ENCODE measurements at regions not wholly inside any gene's neighbourhood (a gene's known extent, or its start where the extent isn't known, plus 50 kb on each side); places are given as distances from the start of the nearest gene placed in this dataset.

- TF ChIP-seq EZH2 (IDR thresholded peaks at IDR 0.05; ENCODE audit: low read depth), result no peak
- TF ChIP-seq CTCF (conservative IDR thresholded peaks at IDR 0.05), result no peak
- peak overlapping the region; percentile 37 for H3K4me2 ChIP-seq
- H3F3A ChIP-seq (ENCODE audit: insufficient read depth, low read depth), result peaks cover 24% of the 10 kb centered on the region; the same call in 1 of the 2 replicates
- no peaks in the 10 kb centered on the region for H4K20me1 ChIP-seq (ENCODE audit: insufficient read depth)
- no peaks in the 10 kb centered on the region for H3K36me3 ChIP-seq (ENCODE audit: low read depth)
- H3K4me1 ChIP-seq (replicated peaks; ENCODE audit: insufficient read depth), result peaks cover 67% of the 10 kb centered on the region
- H3K79me2 ChIP-seq (ENCODE audit: low read depth), result no peaks in the 10 kb centered on the region
- ChIA-PET CTCF (interaction anchor here (0.6 kb wide), 1 partner anchor 106 kb away, joined by 3 read pairs; no protein-coding TSS in a partner anchor), POLR2A (ENCODE audit: unreplicated experiment) (no interaction called here)
- BruUV-seq (replicated peaks), result no TSS peak
- DNase-seq, result no peak
- no peaks in the 10 kb centered on the region for H3K27me3 ChIP-seq (ENCODE audit: insufficient read depth, low read depth)
- no peaks in the 10 kb centered on the region for H3K9me2 ChIP-seq (ENCODE audit: insufficient read depth)
- H3K4me3 ChIP-seq, result no peak overlapping the region
- H3K9me3 ChIP-seq (ENCODE audit: insufficient read depth, low read depth), result no peaks in the 10 kb centered on the region
- peak overlapping the region; percentile 59 for H3K27ac ChIP-seq
- intact Hi-C loops (cut with micrococcal nuclease; ENCODE audit: unreplicated experiment), result loop anchor here (5.0 to 10.0 kb wide), 2 partner anchors 58 to 80 kb away; partner anchors contain the start of gene SLC6A6
- no peak overlapping the region for H2AFZ ChIP-seq
Observed at GRCh38 chr3:14322667-14323295, 79.6 kb upstream of the SLC6A6 start.

DNA sequence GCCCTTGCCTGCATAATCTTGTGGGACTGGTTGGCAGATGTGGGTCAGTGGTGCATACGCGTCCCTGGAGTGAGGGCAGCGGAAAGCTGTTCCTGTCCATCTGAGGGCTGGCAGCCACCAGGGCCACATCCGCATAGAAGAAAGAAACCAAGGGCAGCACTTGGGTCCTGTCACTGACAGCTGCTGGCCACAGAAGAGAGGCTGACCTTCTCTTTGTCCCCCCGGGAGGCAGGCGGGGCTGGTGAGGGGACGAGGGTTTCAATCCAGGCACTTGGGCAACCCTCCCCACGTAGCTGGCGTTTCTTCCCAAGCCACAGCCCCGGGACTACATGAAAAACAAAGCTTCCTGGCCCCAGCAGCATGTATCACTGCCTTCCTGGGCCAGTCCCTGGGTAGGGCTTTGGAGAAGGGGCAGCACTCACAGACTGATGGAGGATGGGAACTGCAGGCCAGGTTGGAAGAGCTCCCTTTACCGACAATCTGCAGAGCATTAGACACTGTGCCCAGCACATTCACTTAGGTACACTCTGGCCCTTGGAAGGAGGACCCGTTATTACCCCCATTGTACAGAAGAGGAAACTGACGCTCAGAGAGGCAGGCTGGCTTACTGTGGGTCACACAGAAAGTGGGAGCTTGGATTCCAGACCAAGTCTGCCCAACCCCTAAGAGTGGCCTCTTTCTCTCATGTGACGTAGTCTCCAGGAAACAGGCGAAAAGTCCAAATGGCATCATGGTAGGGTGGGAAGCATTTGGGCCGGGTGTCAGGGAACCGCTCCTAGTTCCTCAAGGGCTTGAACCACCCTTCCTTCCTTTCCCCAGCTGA lies 78.8 kb upstream of the SLC6A6 start:
- Histone ChIP-seq H3F3A (ENCODE audit: insufficient read depth, low read depth) (peaks cover 17% of the 10 kb centered on the region; the same call in 1 of the 2 replicates), H4K20me1 (ENCODE audit: insufficient read depth) (no peaks in the 10 kb centered on the region), H3K4me1 (replicated peaks; ENCODE audit: insufficient read depth) (peaks cover 58% of the 10 kb centered on the region), H3K79me2 (ENCODE audit: low read depth) (no peaks in the 10 kb centered on the region), H3K36me3 (ENCODE audit: low read depth) (no peaks in the 10 kb centered on the region), H3K4me2 (peak overlapping the region; percentile 37), H3K27ac (peak overlapping the region; percentile 59), H3K9me3 (ENCODE audit: insufficient read depth, low read depth) (no peaks in the 10 kb centered on the region), H3K27me3 (ENCODE audit: insufficient read depth, low read depth) (no peaks in the 10 kb centered on the region), H3K4me3 (no peak overlapping the region), H3K9me2 (ENCODE audit: insufficient read depth) (no peaks in the 10 kb centered on the region), H2AFZ (no peak overlapping the region)
- ChIA-PET CTCF (interaction anchor here (0.5 to 0.6 kb wide), 2 partner anchors 47 to 107 kb away, joined by 3 to 7 read pairs; no protein-coding TSS in a partner anchor), POLR2A (ENCODE audit: unreplicated experiment) (interaction anchor here (0.5 kb wide), 1 partner anchor 79 kb away, joined by 3 read pairs; the partner anchor contains the start of gene SLC6A6)
- intact Hi-C loops (cut with micrococcal nuclease; ENCODE audit: unreplicated experiment), result loop anchor here (2.0 to 10.0 kb wide), 3 partner anchors 59 to 99 kb away; partner anchors contain the start of gene SLC6A6
- TSS peak; percentile 65 for BruUV-seq (replicated peaks)
- peak in 1 of 2 experiments; percentile 31 for DNase-seq
- no peak for TF ChIP-seq CTCF (conservative IDR thresholded peaks at IDR 0.05)

DNA sequence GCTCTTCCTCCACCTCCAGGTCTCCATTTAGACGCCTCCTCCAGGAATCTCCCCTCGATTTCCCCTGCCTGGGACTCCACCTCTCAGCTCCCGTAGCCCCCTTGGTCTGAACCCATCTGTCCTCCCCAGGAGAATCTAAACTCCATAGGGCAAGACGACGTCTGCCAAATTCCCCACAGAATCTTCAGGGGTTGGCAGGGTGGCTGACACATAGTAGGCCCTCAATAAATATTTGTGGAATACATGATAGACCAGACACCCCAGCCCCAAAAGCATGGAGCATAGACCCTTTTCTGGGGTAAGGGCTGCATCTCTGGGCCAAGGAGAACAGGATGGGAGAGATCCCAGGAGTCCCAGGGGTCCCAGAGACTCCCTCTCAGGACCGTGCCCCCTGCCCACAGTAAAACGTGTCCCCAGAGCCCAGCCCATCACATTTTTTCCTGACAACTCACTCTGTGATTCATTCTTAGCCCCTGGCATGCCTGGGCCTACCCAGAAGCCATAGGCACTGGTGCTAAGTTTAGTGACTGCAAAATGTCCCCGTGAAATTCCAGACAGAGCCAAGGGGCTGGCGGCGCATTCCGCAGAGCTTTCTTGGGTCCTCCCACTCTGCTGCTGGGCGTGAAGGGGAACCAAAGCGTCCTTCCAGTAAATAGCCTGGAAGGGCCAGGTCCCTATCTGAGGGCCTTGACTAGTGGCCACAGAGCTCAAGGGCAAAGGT lies 78.0 kb upstream of the SLC6A6 start:
- H3K27ac ChIP-seq, result peak overlapping the region; percentile 59
- CTCF ChIA-PET, result interaction anchor here (0.7 kb wide), 1 partner anchor 124 kb away, joined by 4 read pairs; no protein-coding TSS in a partner anchor

More for the DNA sequence above, 78.0 kb upstream of the SLC6A6 start:
- Histone ChIP-seq H3K79me2 (ENCODE audit: low read depth) (no peaks in the 10 kb centered on the region), H4K20me1 (ENCODE audit: insufficient read depth) (no peaks in the 10 kb centered on the region), H3K9me2 (ENCODE audit: insufficient read depth) (no peaks in the 10 kb centered on the region), H3K4me3 (no peak overlapping the region), H3K27me3 (ENCODE audit: insufficient read depth, low read depth) (no peaks in the 10 kb centered on the region), H3F3A (ENCODE audit: insufficient read depth, low read depth) (peaks cover 17% of the 10 kb centered on the region; the same call in 1 of the 2 replicates), H3K36me3 (ENCODE audit: low read depth) (no peaks in the 10 kb centered on the region), H3K4me2 (peak overlapping the region; percentile 54), H2AFZ (peak overlapping the region; percentile 74), H3K4me1 (replicated peaks; ENCODE audit: insufficient read depth) (peaks cover 57% of the 10 kb centered on the region), H3K9me3 (ENCODE audit: insufficient read depth, low read depth) (no peaks in the 10 kb centered on the region)
- intact Hi-C loops (cut with micrococcal nuclease; ENCODE audit: unreplicated experiment), result loop anchor here (2.0 to 10.0 kb wide), 3 partner anchors 60 to 100 kb away; partner anchors contain the start of gene SLC6A6
- POLR2A ChIA-PET (ENCODE audit: unreplicated experiment), result no interaction called here
- no peak for TF ChIP-seq CTCF (conservative IDR thresholded peaks at IDR 0.05)
- no peak for TF ChIP-seq EZH2 (IDR thresholded peaks at IDR 0.05; ENCODE audit: low read depth)
- DNase-seq, result peak; percentile 82 to 83
- no TSS peak for BruUV-seq (replicated peaks)
